GM23338 (cell line): ENCODE measurements at regions not wholly inside any gene's neighbourhood (a gene's known extent, or its start where the extent isn't known, plus 50 kb on each side); places are given as distances from the start of the nearest gene placed in this dataset.
A peak's percentile ranks its signal among the peaks of the same experiment; 100 is the strongest.

Experiments
- ATAC-seq: fragments of 200-7000 bp; cut with Tn5 transposase; 3 replicates; pipeline ENCODE4 v1.9.1; 2020
- DNase-seq: peaks from one replicate; pipeline ENCODE4 v3.0.0-alpha.2; 2015; ENCODE audit warnings: low spot score
- H2AFZ ChIP-seq: fragments of 200-600 bp; sonication (generic); 2 replicates; pipeline ENCODE4 v1.8.0; 2016; ENCODE audit warnings: antibody characterized with exemption, mild to moderate bottlenecking, moderate library complexity
- H3F3A ChIP-seq: fragments of 200-600 bp; sonication (generic); replicated peaks from 2 replicates; pipeline ENCODE4 v1.8.0; 2017; ENCODE audit warnings: antibody characterized with exemption, mixed run types, low read depth
- H3K27ac ChIP-seq: fragments of 200-600 bp; sonication (generic); 2 replicates; pipeline ENCODE4 v1.6.1; 2016; ENCODE audit warnings: low read depth
- H3K27me3 ChIP-seq: fragments of 200-600 bp; sonication (generic); 2 replicates; pipeline ENCODE4 v1.8.0; 2016; ENCODE audit warnings: mild to moderate bottlenecking, mixed run types, moderate library complexity; ENCODE audit not compliant: insufficient read depth
- H3K36me3 ChIP-seq: fragments of 200-600 bp; sonication (generic); 2 replicates; pipeline ENCODE4 v1.8.0; 2016; ENCODE audit warnings: mild to moderate bottlenecking; ENCODE audit not compliant: insufficient read depth
- H3K4me1 ChIP-seq: fragments of 200-600 bp; sonication (generic); 2 replicates; pipeline ENCODE4 v1.8.0; 2016; ENCODE audit warnings: mild to moderate bottlenecking, moderate library complexity; ENCODE audit not compliant: insufficient read depth
- H3K4me2 ChIP-seq: fragments of 200-600 bp; sonication (generic); 2 replicates; pipeline ENCODE4 v1.7.1; 2017; ENCODE audit warnings: mixed run types
- H3K4me3 ChIP-seq: fragments of 200-600 bp; sonication (generic); 2 replicates; pipeline ENCODE4 v1.6.1; 2016; ENCODE audit warnings: mixed run types
- H3K79me2 ChIP-seq: fragments of 200-600 bp; sonication (generic); replicated peaks from 2 replicates; pipeline ENCODE4 v1.8.0; 2017; ENCODE audit warnings: mild to moderate bottlenecking; ENCODE audit not compliant: insufficient read depth
- H3K9me2 ChIP-seq: fragments of 200-600 bp; sonication (generic); 2 replicates; pipeline ENCODE4 v1.8.0; 2017; ENCODE audit not compliant: insufficient read depth
- H4K20me1 ChIP-seq: fragments of 200-600 bp; sonication (generic); replicated peaks from 2 replicates; pipeline ENCODE4 v1.8.0; 2017; ENCODE audit warnings: mild to moderate bottlenecking; ENCODE audit not compliant: insufficient read depth
- H3K27ac Mint-ChIP-seq: 2 replicates; pipeline ENCODE4 v1.8.0; 2020; ENCODE audit warnings: inconsistent platforms, mild to moderate bottlenecking, moderate library complexity, mixed read lengths
- H3K27me3 Mint-ChIP-seq: 3 replicates; pipeline ENCODE4 v1.8.0; 2022; ENCODE audit warnings: low read depth, mild to moderate bottlenecking, moderate library complexity, mixed read lengths, inconsistent platforms; ENCODE audit not compliant: insufficient read depth, poor library complexity
- H3K36me3 Mint-ChIP-seq: 3 replicates; pipeline ENCODE4 v1.8.0; 2021; ENCODE audit warnings: low read depth, mild to moderate bottlenecking, inconsistent platforms, moderate library complexity, mixed read lengths
- H3K4me1 Mint-ChIP-seq: 3 replicates; pipeline ENCODE4 v1.8.0; 2020; ENCODE audit warnings: mild to moderate bottlenecking, inconsistent platforms, mixed read lengths
- H3K4me3 Mint-ChIP-seq: 3 replicates; pipeline ENCODE4 v1.8.0; 2021; ENCODE audit warnings: moderate library complexity, mild to moderate bottlenecking, inconsistent platforms, mixed read lengths
- H3K9me3 Mint-ChIP-seq: 3 replicates; pipeline ENCODE4 v1.8.0; 2020; ENCODE audit warnings: moderate library complexity, mild to moderate bottlenecking, inconsistent platforms, mixed read lengths
- CREB1 ChIP-seq: fragments of 250-450 bp; sonication (Bioruptor Pico); IDR thresholded peaks from 2 replicates; pipeline ENCODE4 v1.5.0; 2020; ENCODE audit warnings: low read depth, mild to moderate bottlenecking, moderate library complexity
- NANOG ChIP-seq: IDR thresholded peaks from 2 replicates; pipeline ENCODE4 v1.6.1; 2016; ENCODE audit warnings: antibody characterized with exemption, borderline replicate concordance
- STAT1 ChIP-seq: IDR thresholded peaks from one replicate; pipeline ENCODE4 v1.6.1; 2016; ENCODE audit warnings: antibody characterized with exemption; ENCODE audit not compliant: unreplicated experiment
- ZNF114 ChIP-seq: fragments of 250-450 bp; sonication (Bioruptor Pico); IDR thresholded peaks from 2 replicates; pipeline ENCODE4 v1.5.0; 2020; ENCODE audit warnings: mild to moderate bottlenecking, moderate library complexity
- TF ChIP-seq, protein P1 (sequence below): IDR thresholded peaks from one replicate; pipeline ENCODE4 v1.6.1; 2018; ENCODE audit warnings: antibody characterized with exemption; ENCODE audit not compliant: unreplicated experiment
- TF ChIP-seq, protein P2 (sequence below): IDR thresholded peaks from 2 replicates; pipeline ENCODE4 v1.6.1; 2016; ENCODE audit warnings: antibody characterized with exemption

DNA sequence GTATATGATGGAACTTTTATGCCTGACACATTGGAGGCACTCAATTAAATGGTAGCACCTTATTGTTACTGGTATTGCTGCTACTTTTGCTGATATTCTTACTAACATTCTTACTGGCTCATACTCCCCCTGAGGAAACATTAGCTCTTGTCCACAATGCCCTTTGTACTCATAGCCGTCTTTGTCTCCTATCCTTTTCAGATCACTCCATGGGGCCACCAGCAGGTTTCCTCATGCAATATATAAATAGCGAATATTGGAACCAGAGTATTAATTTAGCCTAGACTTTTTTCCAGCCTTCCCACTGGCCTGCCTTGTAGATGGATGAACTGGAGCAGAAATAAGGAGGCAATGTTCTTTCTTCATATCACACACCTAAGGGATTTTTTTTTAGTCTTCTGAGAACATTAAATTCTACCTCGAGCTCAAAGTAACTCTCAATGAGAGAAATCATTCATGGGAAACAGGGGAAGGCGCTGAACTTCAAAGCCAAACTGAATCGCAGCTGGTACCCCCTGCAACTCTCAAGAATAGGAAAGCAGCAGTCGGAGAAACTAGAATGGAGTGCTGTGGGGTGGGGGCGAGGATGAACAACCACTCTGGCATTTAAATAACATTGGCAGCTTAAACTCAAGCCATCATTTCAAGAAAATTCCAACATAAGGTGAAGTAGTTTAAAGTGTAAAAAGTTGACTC is 300.3 kb downstream of the TAFA4 start:
- Histone ChIP-seq H3K27me3 (no peaks in the 10 kb centered on the region), H4K20me1 (no peaks in the 10 kb centered on the region), H3F3A (no peaks in the 10 kb centered on the region), H3K36me3 (no peaks in the 10 kb centered on the region), H3K79me2 (no peaks in the 10 kb centered on the region), H2AFZ (no peak overlapping the region), H3K27ac (no peak overlapping the region), H3K9me2 (peaks cover 7% of the 10 kb centered on the region; the same call in 1 of the 2 replicates), H3K4me1 (peaks cover 12% of the 10 kb centered on the region), H3K4me3 (no peak overlapping the region), H3K4me2 (peak overlapping the region; percentile 44)
- Mint-ChIP-seq H3K4me3 (peak overlapping the region; percentile 53), H3K4me1 (peaks cover 20% of the 10 kb centered on the region), H3K27me3 (no peaks in the 10 kb centered on the region), H3K9me3 (peaks cover 3% of the 10 kb centered on the region; the same call in 1 of the 3 replicates), H3K27ac (no peak overlapping the region), H3K36me3 (no peaks in the 10 kb centered on the region)
- 0 out of 2 replicates have a peak, but pooled peaks have one; percentile 13 for TF ChIP-seq CREB1 (CRISPR knock-in tag)
- 0 out of 2 replicates have a peak, but pooled peaks have one; percentile 53 for TF ChIP-seq NANOG
- TF ChIP-seq, protein P1, sequence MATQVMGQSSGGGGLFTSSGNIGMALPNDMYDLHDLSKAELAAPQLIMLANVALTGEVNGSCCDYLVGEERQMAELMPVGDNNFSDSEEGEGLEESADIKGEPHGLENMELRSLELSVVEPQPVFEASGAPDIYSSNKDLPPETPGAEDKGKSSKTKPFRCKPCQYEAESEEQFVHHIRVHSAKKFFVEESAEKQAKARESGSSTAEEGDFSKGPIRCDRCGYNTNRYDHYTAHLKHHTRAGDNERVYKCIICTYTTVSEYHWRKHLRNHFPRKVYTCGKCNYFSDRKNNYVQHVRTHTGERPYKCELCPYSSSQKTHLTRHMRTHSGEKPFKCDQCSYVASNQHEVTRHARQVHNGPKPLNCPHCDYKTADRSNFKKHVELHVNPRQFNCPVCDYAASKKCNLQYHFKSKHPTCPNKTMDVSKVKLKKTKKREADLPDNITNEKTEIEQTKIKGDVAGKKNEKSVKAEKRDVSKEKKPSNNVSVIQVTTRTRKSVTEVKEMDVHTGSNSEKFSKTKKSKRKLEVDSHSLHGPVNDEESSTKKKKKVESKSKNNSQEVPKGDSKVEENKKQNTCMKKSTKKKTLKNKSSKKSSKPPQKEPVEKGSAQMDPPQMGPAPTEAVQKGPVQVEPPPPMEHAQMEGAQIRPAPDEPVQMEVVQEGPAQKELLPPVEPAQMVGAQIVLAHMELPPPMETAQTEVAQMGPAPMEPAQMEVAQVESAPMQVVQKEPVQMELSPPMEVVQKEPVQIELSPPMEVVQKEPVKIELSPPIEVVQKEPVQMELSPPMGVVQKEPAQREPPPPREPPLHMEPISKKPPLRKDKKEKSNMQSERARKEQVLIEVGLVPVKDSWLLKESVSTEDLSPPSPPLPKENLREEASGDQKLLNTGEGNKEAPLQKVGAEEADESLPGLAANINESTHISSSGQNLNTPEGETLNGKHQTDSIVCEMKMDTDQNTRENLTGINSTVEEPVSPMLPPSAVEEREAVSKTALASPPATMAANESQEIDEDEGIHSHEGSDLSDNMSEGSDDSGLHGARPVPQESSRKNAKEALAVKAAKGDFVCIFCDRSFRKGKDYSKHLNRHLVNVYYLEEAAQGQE = no peak
- DNase-seq = peak; percentile 63
- ATAC-seq = peak; percentile 98

DNA sequence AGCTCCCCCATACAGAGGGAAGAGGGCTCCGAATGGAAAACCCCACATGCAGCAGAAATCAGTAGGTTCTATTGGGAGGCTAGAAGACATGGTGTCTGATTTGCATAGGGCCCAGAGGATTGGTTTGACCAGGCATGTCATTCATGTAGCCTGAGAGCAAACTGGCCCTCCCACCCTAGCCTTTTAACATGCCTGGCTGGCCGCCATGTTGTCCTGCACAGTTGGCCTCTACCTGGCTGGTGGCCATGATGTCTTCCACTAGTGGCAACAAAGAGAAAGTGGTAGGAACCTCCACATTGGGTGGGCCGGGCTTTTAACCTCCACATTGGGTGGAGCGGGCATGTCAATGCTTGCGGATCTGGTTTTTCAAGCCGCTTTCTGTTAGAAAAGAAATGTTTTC is 312.1 kb downstream of the TAFA4 start:
- no peaks in the 10 kb centered on the region for H3F3A ChIP-seq
- H3K36me3 ChIP-seq = no peaks in the 10 kb centered on the region
- Mint-ChIP-seq H3K4me1 (no peaks in the 10 kb centered on the region), H3K27me3 (no peaks in the 10 kb centered on the region), H3K27ac (no peak overlapping the region), H3K9me3 (peaks cover 8% of the 10 kb centered on the region; the same call in 1 of the 3 replicates), H3K4me3 (no peak overlapping the region), H3K36me3 (peaks cover 3% of the 10 kb centered on the region; the same call in 1 of the 3 replicates)
- H3K27me3 ChIP-seq = no peaks in the 10 kb centered on the region
- H3K4me1 ChIP-seq = no peaks in the 10 kb centered on the region
- ATAC-seq = no peak
- no peak overlapping the region for H2AFZ ChIP-seq
- no peaks in the 10 kb centered on the region for H3K79me2 ChIP-seq
- H3K27ac ChIP-seq = no peak overlapping the region
- H4K20me1 ChIP-seq = no peaks in the 10 kb centered on the region
- H3K9me2 ChIP-seq = peaks cover 15% of the 10 kb centered on the region
- TF ChIP-seq STAT1 = no peak
- TF ChIP-seq, protein P1 = no peak
- TF ChIP-seq ZNF114 (CRISPR knock-in tag) = no peak
- TF ChIP-seq, protein P2, sequence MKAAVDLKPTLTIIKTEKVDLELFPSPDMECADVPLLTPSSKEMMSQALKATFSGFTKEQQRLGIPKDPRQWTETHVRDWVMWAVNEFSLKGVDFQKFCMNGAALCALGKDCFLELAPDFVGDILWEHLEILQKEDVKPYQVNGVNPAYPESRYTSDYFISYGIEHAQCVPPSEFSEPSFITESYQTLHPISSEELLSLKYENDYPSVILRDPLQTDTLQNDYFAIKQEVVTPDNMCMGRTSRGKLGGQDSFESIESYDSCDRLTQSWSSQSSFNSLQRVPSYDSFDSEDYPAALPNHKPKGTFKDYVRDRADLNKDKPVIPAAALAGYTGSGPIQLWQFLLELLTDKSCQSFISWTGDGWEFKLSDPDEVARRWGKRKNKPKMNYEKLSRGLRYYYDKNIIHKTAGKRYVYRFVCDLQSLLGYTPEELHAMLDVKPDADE = no peak
- DNase-seq = peak; percentile 1
- H3K4me3 ChIP-seq = no peak overlapping the region
- H3K4me2 ChIP-seq = no peak overlapping the region
